Tibial nerve (tissue), 4 donors: ENCODE measurements at regions not wholly inside any gene's neighbourhood (a gene's known extent, or its start where the extent isn't known, plus 50 kb on each side); places are given as distances from the start of the nearest gene placed in this dataset.

Experiments
- CTCF ChIP-seq, 5 experiments: fragments of 200-600 bp in 3 of 5; fragments of 450-650 bp in 2 of 5; sonication (generic) in 3 of 5; IDR thresholded peaks; one replicate each; pipeline ENCODE4 v1.5.1; 2016 to 2019; ENCODE audit warnings: antibody characterized with exemption in 5 of 5, mild to moderate bottlenecking in 3 of 5, moderate library complexity in 2 of 5
- EP300 ChIP-seq, 2 donors: sonication (generic); formaldehyde crosslinking; IDR thresholded peaks; one replicate each; pipeline ENCODE4 v1.6.1; 2017; ENCODE audit warnings: antibody characterized with exemption in 2 of 2, mild to moderate bottlenecking in 1 of 2
- POLR2A ChIP-seq, 2 donors: fragments of 450-650 bp; IDR thresholded peaks; one replicate each; pipeline ENCODE4 v1.6.1; 2017; ENCODE audit warnings: antibody characterized with exemption in 2 of 2, mild to moderate bottlenecking in 2 of 2, moderate library complexity in 2 of 2

GRCh38 chr13:81722456-81722855 is 1381.5 kb upstream of the SPRY2 start:
- no peak for TF ChIP-seq CTCF (IDR thresholded peaks at IDR 0.05)
- no peak for TF ChIP-seq POLR2A (IDR thresholded peaks at IDR 0.05)
- TF ChIP-seq EP300 (IDR thresholded peaks at IDR 0.05): no peak
